ENCODE measurements at regions not wholly inside any gene's neighbourhood (a gene's known extent, or its start where the extent isn't known, plus 50 kb on each side); places are given as distances from the start of the nearest gene placed in this dataset.

DNA sequence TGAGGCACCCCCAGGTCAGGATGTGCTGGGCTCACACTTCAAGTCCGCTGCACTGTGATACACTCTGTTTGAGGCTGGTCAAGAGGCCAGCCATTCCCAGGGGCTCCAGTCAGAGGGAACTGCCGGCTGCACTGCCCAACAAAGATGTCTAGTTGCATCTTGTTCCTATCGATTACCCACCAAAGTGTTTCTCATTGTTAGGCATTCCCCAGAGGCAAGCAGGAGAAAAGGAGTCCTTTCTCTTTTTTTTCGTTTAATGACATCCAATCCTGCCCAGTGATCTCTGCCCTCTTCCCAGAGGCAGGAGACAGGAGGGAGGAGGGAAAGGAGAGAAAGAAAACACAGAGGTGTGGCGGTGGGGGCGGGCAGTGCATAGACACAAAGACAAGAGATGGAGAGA is 150.4 kb downstream of the OMA1 start:
- Histone ChIP-seq H3K27ac (ENCODE audit: control insufficient read depth, insufficient read depth) (no peak overlapping the region), H3K27me3 (replicated peaks in 1 of 2; ENCODE audit: control insufficient read depth in 2 of 2, insufficient read depth in 2 of 2, low read length in 1 of 2) (no peaks in the 10 kb centered on the region), H3K36me3 (ENCODE audit: control insufficient read depth in 2 of 2, insufficient read depth in 2 of 2, low read length in 1 of 2) (no peaks in the 10 kb centered on the region), H3K4me2 (ENCODE audit: control insufficient read depth, insufficient read depth) (no peak overlapping the region), H3K9me3 (replicated peaks; ENCODE audit: control insufficient read depth, insufficient read depth, low read length) (no peaks in the 10 kb centered on the region), H3K79me2 (ENCODE audit: control insufficient read depth, insufficient read depth, low read length) (no peaks in the 10 kb centered on the region), H4K20me1 (ENCODE audit: control insufficient read depth, insufficient read depth) (no peaks in the 10 kb centered on the region; the same call in 1 of the 2 replicates), H3K4me1 (ENCODE audit: control insufficient read depth, insufficient read depth, low read length) (peaks cover 15% of the 10 kb centered on the region), H3K9ac (ENCODE audit: control insufficient read depth, insufficient read depth, low read length) (no peak overlapping the region), H2AFZ (ENCODE audit: control insufficient read depth, low read depth, low read length) (no peak overlapping the region), H3K4me3 (no peak overlapping the region)
- no peak for DNase-seq (ENCODE audit: low read depth, low spot score)
- SMC1A ChIA-PET (ENCODE audit: uncharacterized antibody, unreplicated experiment): no interaction called here
- CTCF ChIA-PET: no interaction called here
- POLR2A ChIA-PET: no interaction called here
- intact Hi-C loops (cut with micrococcal nuclease; ENCODE audit: unreplicated experiment): no loop called here
- in situ Hi-C loops (cut with MboI): no loop called here
- no peak for ATAC-seq
- 31% methylated on average over 6 of the region's 6 CpGs for WGBS (ENCODE audit: insufficient coverage, insufficient replicate concordance, low lambda C conversion rate, missing lambda C conversion rate)
- RAD21 ChIA-PET (ENCODE audit: unreplicated experiment): no interaction called here
- FAIRE-seq: no peak
- no TSS peak for BruUV-seq (replicated peaks)
- TF ChIP-seq TCF3 (IDR thresholded peaks at IDR 0.05; ENCODE audit: borderline replicate concordance, insufficient read depth, low read depth, low read length) (no peak), NR2C2 (IDR thresholded peaks at IDR 0.05; ENCODE audit: borderline replicate concordance, control insufficient read depth, insufficient read length, low read depth) (no peak), TBL1XR1 (IDR thresholded peaks at IDR 0.05; ENCODE audit: low read depth, low read length) (no peak), BACH1 (IDR thresholded peaks at IDR 0.05; ENCODE audit: borderline replicate concordance) (no peak), NR2F1 (conservative IDR thresholded peaks at IDR 0.05) (no peak), FOXK2 (IDR thresholded peaks at IDR 0.05) (no peak), ETV6 (conservative IDR thresholded peaks at IDR 0.05 in 1 of 2, IDR thresholded peaks at IDR 0.05 in 1 of 2; ENCODE audit: borderline replicate concordance in 1 of 2, low read depth in 1 of 2) (no peak), NFIC (IDR thresholded peaks at IDR 0.05; ENCODE audit: low read depth, low read length) (no peak), SMARCA5 (IDR thresholded peaks at IDR 0.05) (no peak), SMAD5 (IDR thresholded peaks at IDR 0.05; ENCODE audit: low read depth) (no peak)
- TF ChIP-seq, protein P1, sequence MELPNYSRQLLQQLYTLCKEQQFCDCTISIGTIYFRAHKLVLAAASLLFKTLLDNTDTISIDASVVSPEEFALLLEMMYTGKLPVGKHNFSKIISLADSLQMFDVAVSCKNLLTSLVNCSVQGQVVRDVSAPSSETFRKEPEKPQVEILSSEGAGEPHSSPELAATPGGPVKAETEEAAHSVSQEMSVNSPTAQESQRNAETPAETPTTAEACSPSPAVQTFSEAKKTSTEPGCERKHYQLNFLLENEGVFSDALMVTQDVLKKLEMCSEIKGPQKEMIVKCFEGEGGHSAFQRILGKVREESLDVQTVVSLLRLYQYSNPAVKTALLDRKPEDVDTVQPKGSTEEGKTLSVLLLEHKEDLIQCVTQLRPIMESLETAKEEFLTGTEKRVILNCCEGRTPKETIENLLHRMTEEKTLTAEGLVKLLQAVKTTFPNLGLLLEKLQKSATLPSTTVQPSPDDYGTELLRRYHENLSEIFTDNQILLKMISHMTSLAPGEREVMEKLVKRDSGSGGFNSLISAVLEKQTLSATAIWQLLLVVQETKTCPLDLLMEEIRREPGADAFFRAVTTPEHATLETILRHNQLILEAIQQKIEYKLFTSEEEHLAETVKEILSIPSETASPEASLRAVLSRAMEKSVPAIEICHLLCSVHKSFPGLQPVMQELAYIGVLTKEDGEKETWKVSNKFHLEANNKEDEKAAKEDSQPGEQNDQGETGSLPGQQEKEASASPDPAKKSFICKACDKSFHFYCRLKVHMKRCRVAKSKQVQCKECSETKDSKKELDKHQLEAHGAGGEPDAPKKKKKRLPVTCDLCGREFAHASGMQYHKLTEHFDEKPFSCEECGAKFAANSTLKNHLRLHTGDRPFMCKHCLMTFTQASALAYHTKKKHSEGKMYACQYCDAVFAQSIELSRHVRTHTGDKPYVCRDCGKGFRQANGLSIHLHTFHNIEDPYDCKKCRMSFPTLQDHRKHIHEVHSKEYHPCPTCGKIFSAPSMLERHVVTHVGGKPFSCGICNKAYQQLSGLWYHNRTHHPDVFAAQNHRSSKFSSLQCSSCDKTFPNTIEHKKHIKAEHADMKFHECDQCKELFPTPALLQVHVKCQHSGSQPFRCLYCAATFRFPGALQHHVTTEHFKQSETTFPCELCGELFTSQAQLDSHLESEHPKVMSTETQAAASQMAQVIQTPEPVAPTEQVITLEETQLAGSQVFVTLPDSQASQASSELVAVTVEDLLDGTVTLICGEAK (IDR thresholded peaks at IDR 0.05; ENCODE audit: borderline replicate concordance): no peak
- TF ChIP-seq, protein P2, sequence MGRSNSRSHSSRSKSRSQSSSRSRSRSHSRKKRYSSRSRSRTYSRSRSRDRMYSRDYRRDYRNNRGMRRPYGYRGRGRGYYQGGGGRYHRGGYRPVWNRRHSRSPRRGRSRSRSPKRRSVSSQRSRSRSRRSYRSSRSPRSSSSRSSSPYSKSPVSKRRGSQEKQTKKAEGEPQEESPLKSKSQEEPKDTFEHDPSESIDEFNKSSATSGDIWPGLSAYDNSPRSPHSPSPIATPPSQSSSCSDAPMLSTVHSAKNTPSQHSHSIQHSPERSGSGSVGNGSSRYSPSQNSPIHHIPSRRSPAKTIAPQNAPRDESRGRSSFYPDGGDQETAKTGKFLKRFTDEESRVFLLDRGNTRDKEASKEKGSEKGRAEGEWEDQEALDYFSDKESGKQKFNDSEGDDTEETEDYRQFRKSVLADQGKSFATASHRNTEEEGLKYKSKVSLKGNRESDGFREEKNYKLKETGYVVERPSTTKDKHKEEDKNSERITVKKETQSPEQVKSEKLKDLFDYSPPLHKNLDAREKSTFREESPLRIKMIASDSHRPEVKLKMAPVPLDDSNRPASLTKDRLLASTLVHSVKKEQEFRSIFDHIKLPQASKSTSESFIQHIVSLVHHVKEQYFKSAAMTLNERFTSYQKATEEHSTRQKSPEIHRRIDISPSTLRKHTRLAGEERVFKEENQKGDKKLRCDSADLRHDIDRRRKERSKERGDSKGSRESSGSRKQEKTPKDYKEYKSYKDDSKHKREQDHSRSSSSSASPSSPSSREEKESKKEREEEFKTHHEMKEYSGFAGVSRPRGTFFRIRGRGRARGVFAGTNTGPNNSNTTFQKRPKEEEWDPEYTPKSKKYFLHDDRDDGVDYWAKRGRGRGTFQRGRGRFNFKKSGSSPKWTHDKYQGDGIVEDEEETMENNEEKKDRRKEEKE (IDR thresholded peaks at IDR 0.05): no peak
- TF ChIP-seq, protein P3, sequence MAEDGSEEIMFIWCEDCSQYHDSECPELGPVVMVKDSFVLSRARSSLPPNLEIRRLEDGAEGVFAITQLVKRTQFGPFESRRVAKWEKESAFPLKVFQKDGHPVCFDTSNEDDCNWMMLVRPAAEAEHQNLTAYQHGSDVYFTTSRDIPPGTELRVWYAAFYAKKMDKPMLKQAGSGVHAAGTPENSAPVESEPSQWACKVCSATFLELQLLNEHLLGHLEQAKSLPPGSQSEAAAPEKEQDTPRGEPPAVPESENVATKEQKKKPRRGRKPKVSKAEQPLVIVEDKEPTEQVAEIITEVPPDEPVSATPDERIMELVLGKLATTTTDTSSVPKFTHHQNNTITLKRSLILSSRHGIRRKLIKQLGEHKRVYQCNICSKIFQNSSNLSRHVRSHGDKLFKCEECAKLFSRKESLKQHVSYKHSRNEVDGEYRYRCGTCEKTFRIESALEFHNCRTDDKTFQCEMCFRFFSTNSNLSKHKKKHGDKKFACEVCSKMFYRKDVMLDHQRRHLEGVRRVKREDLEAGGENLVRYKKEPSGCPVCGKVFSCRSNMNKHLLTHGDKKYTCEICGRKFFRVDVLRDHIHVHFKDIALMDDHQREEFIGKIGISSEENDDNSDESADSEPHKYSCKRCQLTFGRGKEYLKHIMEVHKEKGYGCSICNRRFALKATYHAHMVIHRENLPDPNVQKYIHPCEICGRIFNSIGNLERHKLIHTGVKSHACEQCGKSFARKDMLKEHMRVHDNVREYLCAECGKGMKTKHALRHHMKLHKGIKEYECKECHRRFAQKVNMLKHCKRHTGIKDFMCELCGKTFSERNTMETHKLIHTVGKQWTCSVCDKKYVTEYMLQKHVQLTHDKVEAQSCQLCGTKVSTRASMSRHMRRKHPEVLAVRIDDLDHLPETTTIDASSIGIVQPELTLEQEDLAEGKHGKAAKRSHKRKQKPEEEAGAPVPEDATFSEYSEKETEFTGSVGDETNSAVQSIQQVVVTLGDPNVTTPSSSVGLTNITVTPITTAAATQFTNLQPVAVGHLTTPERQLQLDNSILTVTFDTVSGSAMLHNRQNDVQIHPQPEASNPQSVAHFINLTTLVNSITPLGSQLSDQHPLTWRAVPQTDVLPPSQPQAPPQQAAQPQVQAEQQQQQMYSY (CRISPR knock-in tag; IDR thresholded peaks at IDR 0.05): no peak
- TF ChIP-seq, protein P4, sequence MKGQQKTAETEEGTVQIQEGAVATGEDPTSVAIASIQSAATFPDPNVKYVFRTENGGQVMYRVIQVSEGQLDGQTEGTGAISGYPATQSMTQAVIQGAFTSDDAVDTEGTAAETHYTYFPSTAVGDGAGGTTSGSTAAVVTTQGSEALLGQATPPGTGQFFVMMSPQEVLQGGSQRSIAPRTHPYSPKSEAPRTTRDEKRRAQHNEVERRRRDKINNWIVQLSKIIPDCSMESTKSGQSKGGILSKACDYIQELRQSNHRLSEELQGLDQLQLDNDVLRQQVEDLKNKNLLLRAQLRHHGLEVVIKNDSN (IDR thresholded peaks at IDR 0.05; ENCODE audit: borderline replicate concordance, extremely low read length, insufficient read depth, low read depth, low read length): no peak

All from GM12878 (cell line).